HepG2 (cell line): ENCODE measurements at regions not wholly inside any gene's neighbourhood (a gene's known extent, or its start where the extent isn't known, plus 50 kb on each side); places are given as distances from the start of the nearest gene placed in this dataset.

ENCODE experiments used
- BRCA1 ChIP-seq: sonication (generic); formaldehyde crosslinking; IDR thresholded peaks from 2 replicates; pipeline ENCODE4 v1.4.0; 2020; ENCODE audit warnings: missing genetic modification reagents
- HMGA1 ChIP-seq: sonication (generic); formaldehyde crosslinking; conservative IDR thresholded peaks from 2 replicates; pipeline ENCODE4 v1.4.0; 2020; ENCODE audit warnings: missing genetic modification reagents
- LCORL ChIP-seq, 2 experiments: fragments of 450-650 bp in 1 of 2; sonication (generic) in 1 of 2; formaldehyde crosslinking in 1 of 2; IDR thresholded peaks; 2 replicates each; pipeline versions ENCODE4 v1.5.0 to v1.6.1; 2017 to 2020; ENCODE audit warnings: antibody characterized with exemption in 1 of 2, missing genetic modification reagents in 1 of 2
- MTF2 ChIP-seq: sonication (generic); formaldehyde crosslinking; IDR thresholded peaks from 2 replicates; pipeline ENCODE4 v1.5.0; 2020; ENCODE audit warnings: missing genetic modification reagents, borderline replicate concordance
- SAFB2 ChIP-seq: sonication (generic); formaldehyde crosslinking; IDR thresholded peaks from 2 replicates; pipeline ENCODE4 v1.5.1; 2020; ENCODE audit warnings: missing genetic modification reagents, low read depth, mild to moderate bottlenecking, borderline replicate concordance
- TBX2 ChIP-seq: sonication (generic); formaldehyde crosslinking; IDR thresholded peaks from 2 replicates; pipeline ENCODE4 v1.5.0; 2020; ENCODE audit warnings: missing genetic modification reagents, mild to moderate bottlenecking, borderline replicate concordance
- ZBTB20 ChIP-seq: sonication (generic); formaldehyde crosslinking; IDR thresholded peaks from 2 replicates; pipeline ENCODE4 v1.8.1; 2023; ENCODE audit warnings: missing genetic modification reagents, low read depth, mild to moderate bottlenecking, borderline replicate concordance
- ZFX ChIP-seq: sonication (generic); formaldehyde crosslinking; IDR thresholded peaks from 2 replicates; pipeline ENCODE4 v1.4.0; 2020; ENCODE audit warnings: mild to moderate bottlenecking, low read depth, missing genetic modification reagents, moderate library complexity
- ZNF274 ChIP-seq: sonication (generic); formaldehyde crosslinking; IDR thresholded peaks from 2 replicates; pipeline ENCODE4 v1.5.1; 2020; ENCODE audit warnings: mild to moderate bottlenecking, missing genetic modification reagents
- ZNF44 ChIP-seq: sonication (generic); formaldehyde crosslinking; IDR thresholded peaks from 2 replicates; pipeline ENCODE4 v1.5.1; 2020; ENCODE audit warnings: mild to moderate bottlenecking, missing genetic modification reagents
- ZSCAN31 ChIP-seq: sonication (generic); formaldehyde crosslinking; IDR thresholded peaks from 2 replicates; pipeline ENCODE4 v1.5.0; 2020; ENCODE audit warnings: low read depth, mild to moderate bottlenecking, missing genetic modification reagents
- TF ChIP-seq, protein P1 (sequence below): sonication (generic); formaldehyde crosslinking; conservative IDR thresholded peaks from 2 replicates; pipeline ENCODE4 v1.5.0; 2020; ENCODE audit warnings: missing genetic modification reagents
- TF ChIP-seq, protein P2 (sequence below): sonication (generic); formaldehyde crosslinking; IDR thresholded peaks from 2 replicates; pipeline ENCODE4 v1.4.0; 2020; ENCODE audit warnings: missing genetic modification reagents, borderline replicate concordance
- TF ChIP-seq, protein P3 (sequence below): sonication (generic); formaldehyde crosslinking; IDR thresholded peaks from 2 replicates; pipeline ENCODE4 v1.8.1; 2023; ENCODE audit warnings: missing genetic modification reagents, inconsistent platforms, borderline replicate concordance
- TF ChIP-seq, protein P4 (sequence below): sonication (generic); formaldehyde crosslinking; IDR thresholded peaks from 2 replicates; pipeline ENCODE4 v1.5.0; 2020; ENCODE audit warnings: mild to moderate bottlenecking, missing genetic modification reagents, moderate library complexity
- TF ChIP-seq, protein P5 (sequence below): IDR thresholded peaks from 2 replicates; pipeline ENCODE4 v1.6.1; 2018; ENCODE audit warnings: missing genetic modification reagents, mild to moderate bottlenecking, missing compliant biosample characterization
- TF ChIP-seq, protein P6 (sequence below): IDR thresholded peaks from 2 replicates; pipeline ENCODE4 v1.6.1; 2016; ENCODE audit warnings: missing genetic modification reagents, missing compliant biosample characterization
- TF ChIP-seq, protein P7 (sequence below): sonication (generic); formaldehyde crosslinking; IDR thresholded peaks from 2 replicates; pipeline ENCODE4 v1.4.0; 2020; ENCODE audit warnings: missing genetic modification reagents

DNA sequence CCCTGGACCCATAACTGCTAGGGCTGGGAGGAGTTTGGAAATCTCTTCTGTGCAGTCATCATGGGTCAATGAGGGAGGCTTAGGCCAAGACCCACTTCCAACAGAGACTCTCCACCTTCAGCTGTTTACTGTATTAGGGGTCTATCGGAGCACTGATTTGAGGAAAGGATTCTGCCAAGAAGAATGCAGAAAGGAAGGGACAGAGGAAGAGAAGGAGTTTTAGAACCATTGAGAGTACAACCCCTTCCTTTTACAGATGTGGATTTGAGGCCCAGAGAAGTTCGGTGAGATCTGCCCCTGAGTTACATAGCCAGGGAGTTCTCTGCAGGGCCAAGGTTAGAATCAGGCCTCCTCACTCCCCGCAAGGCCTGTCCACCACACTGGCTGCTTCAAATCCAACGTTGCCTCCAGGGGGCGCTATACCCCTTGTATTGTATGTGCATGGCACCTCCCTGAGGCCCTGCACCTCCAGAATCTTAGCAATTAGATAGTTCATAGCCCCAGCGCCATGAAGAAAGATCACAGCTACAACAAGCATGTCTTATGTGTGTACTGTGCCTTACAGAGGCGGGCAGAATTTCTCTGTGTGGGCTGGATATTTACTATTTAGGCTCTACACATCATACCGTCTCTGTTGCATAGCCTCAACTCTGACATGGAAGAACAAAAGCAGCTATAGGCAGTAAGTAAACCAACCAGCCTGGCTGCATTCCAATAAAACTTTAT is 246.8 kb downstream of the SKIDA1 start (continued):
- TF ChIP-seq, protein P1, sequence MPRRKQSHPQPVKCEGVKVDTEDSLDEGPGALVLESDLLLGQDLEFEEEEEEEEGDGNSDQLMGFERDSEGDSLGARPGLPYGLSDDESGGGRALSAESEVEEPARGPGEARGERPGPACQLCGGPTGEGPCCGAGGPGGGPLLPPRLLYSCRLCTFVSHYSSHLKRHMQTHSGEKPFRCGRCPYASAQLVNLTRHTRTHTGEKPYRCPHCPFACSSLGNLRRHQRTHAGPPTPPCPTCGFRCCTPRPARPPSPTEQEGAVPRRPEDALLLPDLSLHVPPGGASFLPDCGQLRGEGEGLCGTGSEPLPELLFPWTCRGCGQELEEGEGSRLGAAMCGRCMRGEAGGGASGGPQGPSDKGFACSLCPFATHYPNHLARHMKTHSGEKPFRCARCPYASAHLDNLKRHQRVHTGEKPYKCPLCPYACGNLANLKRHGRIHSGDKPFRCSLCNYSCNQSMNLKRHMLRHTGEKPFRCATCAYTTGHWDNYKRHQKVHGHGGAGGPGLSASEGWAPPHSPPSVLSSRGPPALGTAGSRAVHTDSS (CRISPR knock-in tag) = no peak
- TF ChIP-seq LCORL (IDR thresholded peaks at IDR 0.05) (no peak), LCORL (CRISPR knock-in tag; IDR thresholded peaks at IDR 0.05) (peak; percentile 63; the same call in 1 of the 2 replicates), ZBTB20 (CRISPR knock-in tag) (no peak), ZNF44 (CRISPR knock-in tag) (peak; percentile 68; the same call in 1 of the 2 replicates), ZNF274 (CRISPR knock-in tag) (peak; percentile 36; the same call in 1 of the 2 replicates), MTF2 (CRISPR knock-in tag) (no peak), ZSCAN31 (CRISPR knock-in tag) (0 out of 2 replicates have a peak, but pooled peaks have one; percentile 31), BRCA1 (CRISPR knock-in tag) (no peak), HMGA1 (CRISPR knock-in tag) (no peak), TBX2 (CRISPR knock-in tag) (peak; percentile 37; the same call in 1 of the 2 replicates), SAFB2 (no peak), ZFX (CRISPR knock-in tag) (peak; percentile 80)
- TF ChIP-seq, protein P2, sequence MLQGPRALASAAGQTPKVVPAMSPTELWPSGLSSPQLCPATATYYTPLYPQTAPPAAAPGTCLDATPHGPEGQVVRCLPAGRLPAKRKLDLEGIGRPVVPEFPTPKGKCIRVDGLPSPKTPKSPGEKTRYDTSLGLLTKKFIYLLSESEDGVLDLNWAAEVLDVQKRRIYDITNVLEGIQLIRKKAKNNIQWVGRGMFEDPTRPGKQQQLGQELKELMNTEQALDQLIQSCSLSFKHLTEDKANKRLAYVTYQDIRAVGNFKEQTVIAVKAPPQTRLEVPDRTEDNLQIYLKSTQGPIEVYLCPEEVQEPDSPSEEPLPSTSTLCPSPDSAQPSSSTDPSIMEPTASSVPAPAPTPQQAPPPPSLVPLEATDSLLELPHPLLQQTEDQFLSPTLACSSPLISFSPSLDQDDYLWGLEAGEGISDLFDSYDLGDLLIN (CRISPR knock-in tag) = no peak
- TF ChIP-seq, protein P3, sequence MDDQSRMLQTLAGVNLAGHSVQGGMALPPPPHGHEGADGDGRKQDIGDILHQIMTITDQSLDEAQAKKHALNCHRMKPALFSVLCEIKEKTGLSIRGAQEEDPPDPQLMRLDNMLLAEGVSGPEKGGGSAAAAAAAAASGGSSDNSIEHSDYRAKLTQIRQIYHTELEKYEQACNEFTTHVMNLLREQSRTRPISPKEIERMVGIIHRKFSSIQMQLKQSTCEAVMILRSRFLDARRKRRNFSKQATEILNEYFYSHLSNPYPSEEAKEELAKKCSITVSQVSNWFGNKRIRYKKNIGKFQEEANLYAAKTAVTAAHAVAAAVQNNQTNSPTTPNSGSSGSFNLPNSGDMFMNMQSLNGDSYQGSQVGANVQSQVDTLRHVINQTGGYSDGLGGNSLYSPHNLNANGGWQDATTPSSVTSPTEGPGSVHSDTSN = no peak
- TF ChIP-seq, protein P4, sequence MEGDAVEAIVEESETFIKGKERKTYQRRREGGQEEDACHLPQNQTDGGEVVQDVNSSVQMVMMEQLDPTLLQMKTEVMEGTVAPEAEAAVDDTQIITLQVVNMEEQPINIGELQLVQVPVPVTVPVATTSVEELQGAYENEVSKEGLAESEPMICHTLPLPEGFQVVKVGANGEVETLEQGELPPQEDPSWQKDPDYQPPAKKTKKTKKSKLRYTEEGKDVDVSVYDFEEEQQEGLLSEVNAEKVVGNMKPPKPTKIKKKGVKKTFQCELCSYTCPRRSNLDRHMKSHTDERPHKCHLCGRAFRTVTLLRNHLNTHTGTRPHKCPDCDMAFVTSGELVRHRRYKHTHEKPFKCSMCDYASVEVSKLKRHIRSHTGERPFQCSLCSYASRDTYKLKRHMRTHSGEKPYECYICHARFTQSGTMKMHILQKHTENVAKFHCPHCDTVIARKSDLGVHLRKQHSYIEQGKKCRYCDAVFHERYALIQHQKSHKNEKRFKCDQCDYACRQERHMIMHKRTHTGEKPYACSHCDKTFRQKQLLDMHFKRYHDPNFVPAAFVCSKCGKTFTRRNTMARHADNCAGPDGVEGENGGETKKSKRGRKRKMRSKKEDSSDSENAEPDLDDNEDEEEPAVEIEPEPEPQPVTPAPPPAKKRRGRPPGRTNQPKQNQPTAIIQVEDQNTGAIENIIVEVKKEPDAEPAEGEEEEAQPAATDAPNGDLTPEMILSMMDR (CRISPR knock-in tag) = peak; percentile 95
- TF ChIP-seq, protein P5, sequence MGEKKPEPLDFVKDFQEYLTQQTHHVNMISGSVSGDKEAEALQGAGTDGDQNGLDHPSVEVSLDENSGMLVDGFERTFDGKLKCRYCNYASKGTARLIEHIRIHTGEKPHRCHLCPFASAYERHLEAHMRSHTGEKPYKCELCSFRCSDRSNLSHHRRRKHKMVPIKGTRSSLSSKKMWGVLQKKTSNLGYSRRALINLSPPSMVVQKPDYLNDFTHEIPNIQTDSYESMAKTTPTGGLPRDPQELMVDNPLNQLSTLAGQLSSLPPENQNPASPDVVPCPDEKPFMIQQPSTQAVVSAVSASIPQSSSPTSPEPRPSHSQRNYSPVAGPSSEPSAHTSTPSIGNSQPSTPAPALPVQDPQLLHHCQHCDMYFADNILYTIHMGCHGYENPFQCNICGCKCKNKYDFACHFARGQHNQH (CRISPR knock-in tag) = peak; percentile 40; the same call in 1 of the 2 replicates
- TF ChIP-seq, protein P6, sequence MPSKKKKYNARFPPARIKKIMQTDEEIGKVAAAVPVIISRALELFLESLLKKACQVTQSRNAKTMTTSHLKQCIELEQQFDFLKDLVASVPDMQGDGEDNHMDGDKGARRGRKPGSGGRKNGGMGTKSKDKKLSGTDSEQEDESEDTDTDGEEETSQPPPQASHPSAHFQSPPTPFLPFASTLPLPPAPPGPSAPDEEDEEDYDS (CRISPR knock-in tag) = peak; percentile 17; the same call in 1 of the 2 replicates
- TF ChIP-seq, protein P7, sequence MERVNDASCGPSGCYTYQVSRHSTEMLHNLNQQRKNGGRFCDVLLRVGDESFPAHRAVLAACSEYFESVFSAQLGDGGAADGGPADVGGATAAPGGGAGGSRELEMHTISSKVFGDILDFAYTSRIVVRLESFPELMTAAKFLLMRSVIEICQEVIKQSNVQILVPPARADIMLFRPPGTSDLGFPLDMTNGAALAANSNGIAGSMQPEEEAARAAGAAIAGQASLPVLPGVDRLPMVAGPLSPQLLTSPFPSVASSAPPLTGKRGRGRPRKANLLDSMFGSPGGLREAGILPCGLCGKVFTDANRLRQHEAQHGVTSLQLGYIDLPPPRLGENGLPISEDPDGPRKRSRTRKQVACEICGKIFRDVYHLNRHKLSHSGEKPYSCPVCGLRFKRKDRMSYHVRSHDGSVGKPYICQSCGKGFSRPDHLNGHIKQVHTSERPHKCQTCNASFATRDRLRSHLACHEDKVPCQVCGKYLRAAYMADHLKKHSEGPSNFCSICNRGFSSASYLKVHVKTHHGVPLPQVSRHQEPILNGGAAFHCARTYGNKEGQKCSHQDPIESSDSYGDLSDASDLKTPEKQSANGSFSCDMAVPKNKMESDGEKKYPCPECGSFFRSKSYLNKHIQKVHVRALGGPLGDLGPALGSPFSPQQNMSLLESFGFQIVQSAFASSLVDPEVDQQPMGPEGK (CRISPR knock-in tag) = peak; percentile 35; the same call in 1 of the 2 replicates
